ENCODE measurements at regions not wholly inside any gene's neighbourhood (a gene's known extent, or its start where the extent isn't known, plus 50 kb on each side); places are given as distances from the start of the nearest gene placed in this dataset.

DNA sequence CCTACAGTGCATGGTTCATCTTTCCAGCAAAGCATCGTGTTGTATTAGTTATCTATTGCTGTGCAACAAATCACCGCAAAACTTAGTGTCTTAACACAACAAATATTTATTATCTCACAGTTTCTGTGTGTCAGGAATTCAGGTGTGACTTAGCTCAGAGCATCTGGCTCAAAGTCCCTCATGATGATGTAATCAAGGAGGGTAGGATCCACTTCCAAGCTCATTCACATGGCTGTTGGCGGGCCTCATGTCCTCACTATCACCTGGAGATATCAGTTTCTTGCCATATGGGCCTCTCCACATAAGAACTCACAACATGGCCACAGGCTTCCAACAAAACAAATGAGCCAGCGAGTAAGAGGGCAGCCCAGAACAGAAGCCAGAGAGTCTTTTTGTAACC, 135.6 kb upstream of the GJB5 start:
- Histone ChIP-seq H3K27ac (replicated peaks) (no peak overlapping the region), H3K4me1 (no peaks in the 10 kb centered on the region), H3K9me3 (replicated peaks) (no peaks in the 10 kb centered on the region), H3K4me3 (no peak overlapping the region), H3K27me3 (ENCODE audit: low read depth) (peaks cover 92% of the 10 kb centered on the region), H3K36me3 (no peaks in the 10 kb centered on the region)
- intact Hi-C loops (cut with micrococcal nuclease): no loop called here
- no peak for DNase-seq
- TF ChIP-seq CTCF (IDR thresholded peaks at IDR 0.05; ENCODE audit: borderline replicate concordance): no peak

- intact Hi-C loops (cut with micrococcal nuclease): no loop called here
- no peak overlapping the region for H3K27ac ChIP-seq (replicated peaks)
- H3K4me1 ChIP-seq: no peaks in the 10 kb centered on the region
- H3K36me3 ChIP-seq: no peaks in the 10 kb centered on the region
- no peak for DNase-seq
- TF ChIP-seq CTCF (IDR thresholded peaks at IDR 0.05; ENCODE audit: borderline replicate concordance): no peak
- no peaks in the 10 kb centered on the region for H3K9me3 ChIP-seq (replicated peaks)
- peaks cover 88% of the 10 kb centered on the region for H3K27me3 ChIP-seq (ENCODE audit: low read depth)
- no peak overlapping the region for H3K4me3 ChIP-seq
Observed at GRCh38 chr1:34621916-34622315, 132.9 kb upstream of the GJB5 start.

DNA sequence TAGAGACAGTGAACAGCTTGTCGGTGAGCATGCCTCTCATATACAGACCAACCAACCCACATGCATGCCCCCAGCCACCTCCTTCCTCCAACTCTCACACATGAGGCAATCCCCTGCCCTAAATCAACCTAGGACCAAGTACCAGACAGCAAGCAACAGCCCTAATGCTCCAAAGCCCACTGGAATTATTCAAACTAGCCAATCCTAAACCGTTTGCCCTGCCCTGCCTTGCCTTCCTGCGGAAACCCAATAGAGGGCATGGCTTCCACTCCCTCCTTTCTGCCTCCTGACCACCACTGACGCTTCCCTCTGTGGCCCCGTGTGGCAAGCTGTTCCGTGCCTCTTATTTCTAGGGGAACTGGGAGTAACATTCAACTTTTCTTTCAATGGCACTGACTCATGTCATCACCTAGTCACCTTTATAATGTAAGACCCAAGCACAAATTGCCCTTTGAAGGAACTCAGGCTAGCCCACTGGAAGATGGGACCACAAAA, 129.3 kb upstream of the GJB5 start:
- Histone ChIP-seq H3K4me3 (no peak overlapping the region), H3K4me1 (no peaks in the 10 kb centered on the region), H3K27me3 (ENCODE audit: low read depth) (peaks cover 61% of the 10 kb centered on the region), H3K36me3 (no peaks in the 10 kb centered on the region), H3K27ac (replicated peaks) (no peak overlapping the region), H3K9me3 (replicated peaks) (no peaks in the 10 kb centered on the region)
- no peak for TF ChIP-seq CTCF (IDR thresholded peaks at IDR 0.05; ENCODE audit: borderline replicate concordance)
- intact Hi-C loops (cut with micrococcal nuclease): no loop called here
- DNase-seq: no peak

DNA sequence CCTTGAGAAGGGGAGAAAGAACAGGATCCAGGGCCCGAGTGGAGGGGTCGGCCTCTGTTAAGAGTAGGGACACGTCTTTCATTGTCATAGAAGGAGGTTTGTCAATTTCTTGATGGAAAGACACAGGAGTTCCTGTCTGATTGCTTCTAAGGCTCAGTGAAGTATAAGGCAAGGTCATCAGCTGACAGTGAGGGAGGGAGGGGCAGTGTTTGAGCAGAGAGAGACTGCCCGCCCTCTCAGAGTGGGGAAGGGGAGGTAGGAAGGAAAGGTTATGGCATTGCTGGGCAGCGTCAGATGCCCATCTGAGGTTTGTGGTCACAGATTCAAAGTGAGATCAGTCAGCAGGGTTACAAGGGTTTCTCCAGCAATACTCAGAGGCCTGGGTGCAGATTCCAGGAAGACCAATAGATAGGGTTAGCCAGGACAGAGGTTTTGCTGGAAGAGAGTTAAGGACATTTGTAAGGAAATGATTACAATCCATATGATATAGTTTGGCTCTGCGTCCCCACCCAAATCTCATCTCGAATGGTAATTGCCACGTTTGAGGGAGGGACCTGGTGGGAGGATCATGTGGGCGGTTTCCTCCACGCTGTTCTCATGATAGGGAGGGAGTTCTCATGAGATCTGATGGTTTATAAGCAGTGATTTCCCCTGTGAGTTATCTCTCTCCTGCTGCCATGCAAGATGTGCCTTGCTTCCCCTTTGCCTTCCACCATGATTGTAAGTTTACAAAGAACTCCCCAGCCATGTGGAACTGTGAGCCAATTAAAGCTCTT, 127.2 kb upstream of the GJB5 start:
- no peak for DNase-seq
- Histone ChIP-seq H3K9me3 (replicated peaks) (no peaks in the 10 kb centered on the region), H3K27me3 (ENCODE audit: low read depth) (peaks cover 41% of the 10 kb centered on the region), H3K4me1 (no peaks in the 10 kb centered on the region), H3K27ac (replicated peaks) (no peak overlapping the region), H3K36me3 (no peaks in the 10 kb centered on the region), H3K4me3 (no peak overlapping the region)
- intact Hi-C loops (cut with micrococcal nuclease): no loop called here
- TF ChIP-seq CTCF (IDR thresholded peaks at IDR 0.05; ENCODE audit: borderline replicate concordance): no peak

GRCh38 chr1:34631126-34631525, 123.7 kb upstream of the GJB5 start:
- intact Hi-C loops (cut with micrococcal nuclease): no loop called here
- H3K4me1 ChIP-seq: no peaks in the 10 kb centered on the region
- no peak for DNase-seq
- peaks cover 13% of the 10 kb centered on the region for H3K27me3 ChIP-seq (ENCODE audit: low read depth)
- H3K27ac ChIP-seq (replicated peaks): no peak overlapping the region
- no peak overlapping the region for H3K4me3 ChIP-seq
- H3K9me3 ChIP-seq (replicated peaks): no peaks in the 10 kb centered on the region
- TF ChIP-seq CTCF (IDR thresholded peaks at IDR 0.05; ENCODE audit: borderline replicate concordance): no peak
- no peaks in the 10 kb centered on the region for H3K36me3 ChIP-seq

Measured in left ventricle myocardium inferior (tissue), 1 donor.